ENCODE measurements at regions not wholly inside any gene's neighbourhood (a gene's known extent, or its start where the extent isn't known, plus 50 kb on each side); places are given as distances from the start of the nearest gene placed in this dataset.
"Not testable (repeated sequence)": the region's sequence is repeated elsewhere in the genome, so short reads cannot be mapped to it uniquely, and the experiment has no call there.

DNA sequence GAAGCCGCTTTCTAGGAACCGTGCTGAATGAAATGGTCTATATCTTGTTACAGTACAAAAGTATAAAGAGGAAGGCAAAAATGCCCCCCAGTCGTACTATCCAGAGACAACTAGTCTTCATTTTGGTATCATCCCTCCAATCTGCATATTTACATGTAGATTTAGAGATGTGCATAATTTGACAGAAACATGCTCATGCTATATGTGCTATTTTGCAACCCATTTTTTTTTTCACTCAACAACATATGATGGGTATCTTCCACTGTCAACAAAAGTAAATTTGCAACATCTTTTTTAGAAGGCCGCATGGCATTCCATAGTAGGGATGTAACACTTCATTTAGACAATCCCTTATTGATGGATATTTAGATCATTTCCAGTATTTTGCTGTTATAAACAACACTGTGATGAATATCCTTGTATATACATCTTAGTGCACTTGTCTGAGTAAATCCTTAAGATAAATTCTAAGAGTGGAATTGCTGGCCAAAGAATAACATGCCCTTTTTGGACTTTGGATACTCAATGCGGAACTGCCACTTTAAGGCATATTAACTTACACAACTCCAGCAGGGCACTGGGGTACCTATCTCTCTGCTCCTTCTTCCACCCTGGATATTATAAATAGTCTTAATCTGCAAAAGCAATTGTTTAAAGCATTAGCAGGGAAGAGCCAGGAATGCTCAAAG lies 71.1 kb upstream of the SH3PXD2B start:
- no peak for DNase-seq

DNA sequence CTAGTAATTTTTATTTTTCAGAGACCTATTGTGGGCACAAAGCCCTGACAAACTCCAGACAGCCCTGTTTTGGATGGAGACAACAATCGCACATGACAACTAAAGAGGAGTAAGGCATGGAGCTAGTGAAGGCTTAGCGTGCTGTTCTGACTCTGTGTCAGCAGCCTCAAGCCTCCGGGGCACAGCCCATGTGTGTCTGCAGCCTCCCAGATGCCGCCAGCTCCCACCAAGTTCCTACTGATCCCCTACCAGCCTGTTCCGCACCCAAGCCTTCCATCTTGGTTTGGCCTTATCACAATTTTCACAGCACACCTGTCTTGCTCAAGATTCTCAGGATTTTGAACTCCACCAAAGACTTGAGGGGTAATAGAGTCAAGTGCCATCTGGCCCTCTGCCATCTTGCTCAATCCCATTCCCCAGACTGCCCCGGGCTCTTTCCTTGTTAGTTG lies 70.3 kb upstream of the SH3PXD2B start:
- DNase-seq: no peak

GRCh38 chr5:172523146-172523745 lies 68.9 kb upstream of the SH3PXD2B start:
- no peak for DNase-seq

DNA sequence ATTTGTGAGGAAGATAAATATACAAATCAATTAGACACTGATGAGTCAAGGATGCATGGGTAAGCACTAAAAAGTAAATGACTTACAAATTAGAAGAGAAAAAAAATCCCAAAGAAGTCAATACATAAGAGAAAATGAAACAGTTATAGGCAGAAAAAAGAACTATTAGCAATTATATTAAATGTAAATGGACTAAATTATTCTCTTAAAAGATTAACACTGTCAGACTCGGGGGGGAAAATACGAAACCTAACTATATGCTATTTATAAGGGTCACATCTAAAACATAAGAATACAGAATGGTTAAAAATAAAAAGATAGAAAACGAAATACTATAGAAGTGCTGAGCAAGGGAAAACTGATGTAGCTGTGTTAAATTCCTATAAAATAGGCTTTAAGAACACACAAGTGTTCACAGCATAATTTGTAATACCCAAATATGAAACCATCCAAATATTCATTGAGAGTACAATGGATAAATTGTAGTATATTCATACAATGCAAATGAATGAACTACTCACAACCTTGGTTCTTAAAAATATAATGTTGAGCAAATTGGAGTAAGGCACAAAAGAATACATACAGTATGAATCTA lies 67.1 kb upstream of the SH3PXD2B start:
- DNase-seq: no peak

DNA sequence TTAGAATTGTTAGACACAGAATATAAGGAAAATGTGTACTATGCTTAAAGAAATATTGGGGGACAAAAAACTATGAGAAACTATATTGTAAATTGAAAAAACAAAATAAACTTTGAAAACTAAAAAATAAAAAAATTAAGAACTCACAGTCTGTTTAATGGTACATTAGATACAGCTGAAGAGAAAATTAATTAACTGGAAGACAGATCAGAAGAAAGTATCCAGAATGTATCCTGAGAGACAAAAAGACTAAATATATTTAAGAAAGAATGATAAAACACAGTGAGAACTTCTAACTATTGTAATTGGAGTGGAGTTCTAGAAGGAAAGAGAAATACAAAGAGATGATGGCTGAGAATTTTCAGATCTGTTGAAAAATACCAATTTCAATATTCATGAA lies 57.6 kb upstream of the SH3PXD2B start:
- DNase-seq: no peak

- DNase-seq: no peak
Measured at GRCh38 chr5:172509405-172509781, 55.1 kb upstream of the SH3PXD2B start.

DNA sequence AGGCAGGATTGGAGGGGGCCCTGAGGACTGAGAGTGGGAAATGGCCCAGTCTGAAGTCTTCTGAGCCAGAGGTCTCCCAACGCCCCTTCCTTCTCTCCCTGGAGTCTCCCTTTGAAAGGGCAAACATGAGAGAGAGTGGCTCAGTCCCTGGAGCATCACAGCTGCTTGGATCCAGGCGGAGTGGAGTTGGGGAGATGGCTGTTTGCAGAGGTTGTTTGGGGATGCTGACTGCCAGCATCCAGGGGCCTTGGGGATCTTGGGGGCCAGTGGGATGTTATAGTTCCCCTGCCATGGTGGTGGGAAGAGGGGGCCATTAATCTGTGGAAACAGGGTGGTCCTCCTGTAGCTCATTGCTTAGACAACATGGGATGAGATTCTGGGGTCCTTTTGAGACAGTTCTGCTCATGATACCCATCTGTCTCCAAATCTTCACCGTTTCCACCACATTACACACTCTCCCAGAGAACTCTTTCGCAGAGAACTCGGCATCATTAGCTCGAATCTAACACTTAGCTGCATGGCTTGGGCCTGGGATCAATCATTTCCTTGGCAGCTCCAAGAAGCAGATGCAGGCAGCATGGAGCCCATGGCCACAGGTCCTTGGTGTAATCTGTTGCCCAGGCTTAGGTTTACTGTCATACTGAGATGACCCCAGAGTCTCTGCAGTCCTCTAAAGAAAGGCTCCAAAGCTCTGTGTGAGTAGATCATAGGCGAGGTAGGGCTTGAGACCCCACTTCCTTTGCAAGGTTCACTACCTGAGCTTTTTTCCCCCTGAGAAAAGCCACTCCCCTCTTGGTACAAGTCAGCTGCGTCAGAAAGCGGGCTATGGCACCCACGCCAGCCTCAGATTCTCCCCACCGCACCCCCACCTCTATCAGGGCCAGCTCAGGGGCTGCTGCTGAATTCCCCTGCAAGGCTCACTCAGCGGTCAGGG lies 54.4 kb upstream of the SH3PXD2B start:
- DNase-seq: no peak

- DNase-seq: not testable (repeated sequence)
Measured at GRCh38 chr5:172507485-172507884, 53.2 kb upstream of the SH3PXD2B start.

DNA sequence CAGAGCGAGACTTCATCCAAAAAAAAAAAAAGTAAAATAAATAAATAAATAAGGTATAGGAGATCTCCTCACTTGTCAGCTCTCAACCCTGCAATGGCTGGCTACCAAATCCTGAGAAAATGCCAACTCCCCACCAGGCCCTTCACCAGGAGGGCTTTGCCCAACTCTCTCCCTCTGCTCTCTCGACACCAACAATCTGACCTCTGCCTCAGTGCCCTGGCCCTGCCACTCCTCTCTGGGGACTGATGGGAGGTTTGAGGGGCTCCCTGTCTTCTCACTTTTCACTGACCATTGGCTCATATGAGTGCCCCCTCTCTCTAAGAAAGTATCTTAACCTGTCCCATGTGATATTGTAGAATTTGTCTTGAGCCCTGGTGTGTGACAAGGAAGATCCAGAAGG lies 52.6 kb upstream of the SH3PXD2B start:
- no peak for DNase-seq

DNA sequence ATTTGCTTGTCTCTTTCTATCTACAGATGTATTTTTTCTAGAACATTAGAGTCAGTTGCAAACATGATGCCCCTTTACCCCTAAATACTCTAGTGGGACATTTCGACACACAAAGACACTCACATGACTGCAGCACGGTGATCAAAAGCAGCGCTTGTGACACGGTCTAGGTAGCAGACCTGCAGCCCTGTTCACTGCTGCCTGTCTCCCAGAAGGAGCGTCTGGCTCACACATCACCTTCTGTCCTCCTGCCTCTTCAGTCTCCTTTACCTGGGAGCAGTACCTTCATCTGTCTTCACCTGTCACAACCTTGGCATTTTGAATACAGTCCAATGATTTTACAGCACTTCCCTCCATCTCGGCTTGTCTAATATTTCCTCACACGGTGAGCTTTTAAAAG lies 51.9 kb upstream of the SH3PXD2B start:
- DNase-seq: no peak

DNA sequence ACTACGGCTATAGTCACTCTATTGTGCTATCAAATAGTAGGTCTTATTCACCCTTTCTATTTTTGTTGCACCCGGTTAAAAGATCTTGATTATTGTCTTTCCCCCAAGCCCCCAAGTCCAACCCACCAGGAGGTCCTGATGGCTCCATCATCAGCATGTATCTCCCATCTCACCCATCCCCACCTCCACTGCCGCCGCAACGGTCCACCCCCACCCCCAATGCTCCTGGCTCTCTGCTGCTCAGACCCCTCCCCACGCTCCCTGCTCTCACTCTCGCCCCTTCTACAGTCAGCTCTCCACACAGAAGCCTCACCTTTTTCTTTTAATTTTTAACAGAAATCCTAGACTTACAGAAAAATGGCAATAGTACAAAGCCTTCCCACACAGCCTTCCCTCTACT lies 51.5 kb upstream of the SH3PXD2B start:
- no peak for DNase-seq

DNA sequence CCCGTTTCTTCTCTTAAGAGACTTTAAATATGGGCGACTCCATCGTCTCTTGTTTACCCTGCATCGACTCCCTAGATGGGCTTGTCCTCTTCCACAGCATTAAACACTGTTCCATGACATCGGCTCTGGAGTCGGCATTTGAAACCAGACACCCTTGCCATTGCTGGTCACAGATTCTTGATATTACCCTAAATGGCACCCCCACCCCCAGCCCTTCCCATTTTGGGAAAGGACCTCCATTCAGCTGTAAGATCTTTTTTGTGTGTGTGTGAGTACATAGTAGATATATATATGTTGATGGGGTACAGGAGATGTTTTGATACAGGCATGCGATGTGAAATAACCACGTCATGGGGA lies 51.1 kb upstream of the SH3PXD2B start:
- DNase-seq: no peak

DNA sequence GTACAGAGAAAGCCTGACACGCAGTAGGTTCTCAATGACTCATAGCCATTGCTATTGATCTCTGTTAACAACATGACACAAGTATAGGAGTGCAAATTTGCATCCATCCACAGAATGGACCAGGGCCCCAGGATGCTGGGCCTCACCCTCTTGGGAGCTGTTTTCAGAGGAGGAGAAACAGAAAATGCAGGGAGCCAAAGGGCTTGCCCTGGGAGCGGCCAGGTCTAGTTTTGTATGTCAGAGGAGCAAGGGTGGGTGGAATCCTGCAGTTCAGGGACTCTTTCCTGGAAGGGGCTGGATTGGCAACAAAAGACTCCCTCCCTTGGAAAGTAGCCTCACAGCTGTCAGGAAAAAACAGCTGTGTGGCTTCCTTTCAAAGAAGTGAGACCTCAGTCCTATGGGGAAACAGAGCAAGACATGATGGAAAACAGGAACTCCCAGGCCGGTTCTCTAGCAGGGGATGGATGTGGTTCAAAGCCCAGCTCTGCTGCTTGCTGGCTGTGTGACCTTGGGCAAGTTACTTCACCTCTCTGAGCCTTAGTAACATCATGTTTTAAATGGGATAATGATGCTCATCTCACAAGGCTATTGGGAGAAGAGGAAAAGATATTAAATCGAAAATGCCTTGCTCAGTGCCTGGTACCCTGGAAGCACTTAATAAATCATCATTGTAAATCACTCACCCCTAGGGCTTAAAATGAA lies 50.5 kb upstream of the SH3PXD2B start:
- no peak for DNase-seq

DNA sequence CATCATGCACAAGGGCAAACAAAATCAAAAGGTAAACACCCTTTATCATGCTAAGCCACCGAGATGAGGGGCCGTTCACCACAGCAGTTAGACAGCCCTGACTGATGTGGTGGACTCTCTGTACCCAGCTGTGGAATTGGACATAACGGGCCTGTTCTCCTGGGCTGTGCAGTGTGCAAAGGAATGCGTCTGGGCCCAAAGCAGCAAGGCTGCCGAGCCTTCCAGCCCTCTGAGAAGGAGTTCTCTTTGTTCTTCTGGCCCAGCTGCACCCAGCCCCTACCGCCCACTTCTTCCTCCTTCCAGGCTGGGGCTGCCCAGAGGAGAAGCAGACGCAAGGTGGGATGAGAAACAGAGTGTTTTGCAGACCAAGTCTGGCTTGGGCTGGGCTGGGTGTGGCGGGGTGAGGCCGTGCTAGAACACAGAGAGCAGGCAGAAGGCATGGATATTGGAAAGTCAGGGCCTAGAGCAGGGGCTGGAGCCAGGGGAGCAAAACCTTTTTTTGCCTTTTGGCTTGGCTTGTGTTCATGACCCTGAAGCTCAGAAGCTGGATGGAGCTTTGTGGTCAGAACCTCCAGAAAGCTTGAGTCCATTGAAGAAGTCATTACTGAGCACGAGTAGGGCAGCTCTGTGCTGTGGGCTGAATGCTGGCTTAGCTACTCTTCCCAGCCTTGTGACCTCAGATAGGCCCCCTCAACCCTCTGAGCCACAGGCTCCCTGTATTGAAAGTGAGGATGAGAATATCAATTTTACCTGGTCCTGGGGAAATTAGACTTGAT lies 49.8 kb upstream of the SH3PXD2B start:
- DNase-seq: no peak

Data from NCI-H2029 treated with DMSO at 0.1 percent for 48 hours (cell line).